Calu3 (cell line): ENCODE measurements at regions not wholly inside any gene's neighbourhood (a gene's known extent, or its start where the extent isn't known, plus 50 kb on each side); places are given as distances from the start of the nearest gene placed in this dataset.

Experiments
- BruUV-seq: library from RNA; stranded (reverse); fragments of 400-500 nt; replicated peaks from 2 replicates; lab custom pipeline; 2021; lab: Mats Ljungman, UMichigan
- CTCF ChIA-PET: fragments of 300-600 bp; sonication (Branson Sonifier 250); formaldehyde crosslinking; loops from one replicate; lab custom pipeline; 2022; ENCODE audit warnings: antibody characterized with exemption; lab: Charles Lee
- DNase-seq: peaks from one replicate; pipeline ENCODE4 v3.0.0; 2022
- H3K27ac Mint-ChIP-seq: one replicate; pipeline ENCODE4 v1.8.0; 2022; ENCODE audit warnings: mixed read lengths; ENCODE audit not compliant: unreplicated experiment
- H3K27me3 Mint-ChIP-seq: one replicate; pipeline ENCODE4 v1.8.0; 2022; ENCODE audit warnings: mixed read lengths; ENCODE audit not compliant: unreplicated experiment
- H3K36me3 Mint-ChIP-seq: one replicate; pipeline ENCODE4 v1.8.0; 2022; ENCODE audit warnings: mild to moderate bottlenecking, moderate library complexity, mixed read lengths; ENCODE audit not compliant: insufficient read depth, unreplicated experiment
- H3K4me1 Mint-ChIP-seq: one replicate; pipeline ENCODE4 v1.8.0; 2022; ENCODE audit warnings: mild to moderate bottlenecking, low read depth, mixed read lengths; ENCODE audit not compliant: unreplicated experiment
- H3K4me3 Mint-ChIP-seq: one replicate; pipeline ENCODE4 v1.8.0; 2022; ENCODE audit warnings: mild to moderate bottlenecking, low read depth, moderate library complexity, mixed read lengths; ENCODE audit not compliant: unreplicated experiment
- H3K9me3 Mint-ChIP-seq: one replicate; pipeline ENCODE4 v1.8.0; 2022; ENCODE audit warnings: low read depth, mixed read lengths; ENCODE audit not compliant: unreplicated experiment
- intact Hi-C: fragments of 100-400 bp; cut with micrococcal nuclease; formaldehyde crosslinking; loops from one replicate; pipeline ENCODE4 v1.10.0; 2022; ENCODE audit not compliant: unreplicated experiment
- TF ChIP-seq, protein P1 (sequence below): fragments of 200-600 bp; IDR thresholded peaks from one replicate; pipeline ENCODE4 v1.8.0; 2022; ENCODE audit warnings: antibody characterized with exemption; ENCODE audit not compliant: unreplicated experiment

DNA sequence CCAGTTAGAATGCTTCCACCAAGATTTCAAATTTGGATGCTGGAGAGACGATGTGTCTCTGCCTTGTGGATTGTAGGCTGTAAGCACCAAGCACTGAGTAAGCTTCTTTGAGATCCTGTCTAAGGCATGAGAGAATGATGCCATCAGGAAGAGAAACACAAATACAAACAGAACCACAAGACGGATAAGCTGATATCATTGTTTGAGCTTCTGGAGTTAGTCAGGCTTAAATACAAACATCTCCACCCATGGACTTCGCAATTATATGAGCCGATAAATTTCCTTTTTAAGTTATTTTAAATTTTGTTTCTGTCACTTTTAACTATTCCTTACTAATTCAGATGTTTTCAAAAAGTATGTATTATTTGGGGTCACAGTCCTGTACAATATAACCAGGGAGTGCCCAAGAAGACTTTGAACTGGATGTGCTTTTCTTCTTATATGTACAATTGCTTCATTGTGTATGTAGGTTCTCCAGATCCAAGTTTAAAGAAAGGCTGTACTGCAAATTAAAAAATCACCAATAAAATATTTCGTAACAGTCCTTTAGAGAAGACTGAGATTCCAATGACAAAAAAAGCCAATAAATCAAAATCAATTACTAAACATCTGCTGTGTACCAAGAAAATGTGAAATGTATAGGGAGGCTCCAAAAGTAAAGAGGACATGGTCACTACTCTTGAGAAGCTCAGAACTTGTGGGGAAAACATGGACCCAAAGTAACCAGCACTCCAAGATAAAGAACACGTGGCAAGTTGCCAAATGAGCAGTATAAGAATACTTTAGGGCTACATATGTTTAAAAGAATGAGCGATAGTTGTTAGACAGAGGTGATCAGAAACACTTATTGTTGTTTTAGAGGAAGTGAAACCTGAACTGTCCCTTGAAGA is 274.1 kb downstream of the ADAMTS20 start:
- DNase-seq, result peak; percentile 1
- TF ChIP-seq, protein P1, sequence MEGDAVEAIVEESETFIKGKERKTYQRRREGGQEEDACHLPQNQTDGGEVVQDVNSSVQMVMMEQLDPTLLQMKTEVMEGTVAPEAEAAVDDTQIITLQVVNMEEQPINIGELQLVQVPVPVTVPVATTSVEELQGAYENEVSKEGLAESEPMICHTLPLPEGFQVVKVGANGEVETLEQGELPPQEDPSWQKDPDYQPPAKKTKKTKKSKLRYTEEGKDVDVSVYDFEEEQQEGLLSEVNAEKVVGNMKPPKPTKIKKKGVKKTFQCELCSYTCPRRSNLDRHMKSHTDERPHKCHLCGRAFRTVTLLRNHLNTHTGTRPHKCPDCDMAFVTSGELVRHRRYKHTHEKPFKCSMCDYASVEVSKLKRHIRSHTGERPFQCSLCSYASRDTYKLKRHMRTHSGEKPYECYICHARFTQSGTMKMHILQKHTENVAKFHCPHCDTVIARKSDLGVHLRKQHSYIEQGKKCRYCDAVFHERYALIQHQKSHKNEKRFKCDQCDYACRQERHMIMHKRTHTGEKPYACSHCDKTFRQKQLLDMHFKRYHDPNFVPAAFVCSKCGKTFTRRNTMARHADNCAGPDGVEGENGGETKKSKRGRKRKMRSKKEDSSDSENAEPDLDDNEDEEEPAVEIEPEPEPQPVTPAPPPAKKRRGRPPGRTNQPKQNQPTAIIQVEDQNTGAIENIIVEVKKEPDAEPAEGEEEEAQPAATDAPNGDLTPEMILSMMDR, result no peak
- BruUV-seq, result no TSS peak
- Mint-ChIP-seq H3K27ac (no peak overlapping the region), H3K9me3 (no peaks in the 10 kb centered on the region), H3K4me1 (peaks cover 15% of the 10 kb centered on the region), H3K27me3 (no peaks in the 10 kb centered on the region), H3K4me3 (no peak overlapping the region), H3K36me3 (no peaks in the 10 kb centered on the region)
- intact Hi-C loops, result loop anchor here (5.0 kb wide), 1 partner anchor 316 kb away; no protein-coding TSS in a partner anchor
- CTCF ChIA-PET, result interaction anchor here (0.6 to 1.1 kb wide), 3 partner anchors 13 to 534 kb away, joined by 3 to 5 read pairs (median 4); no protein-coding TSS in a partner anchor

- H3K4me3 Mint-ChIP-seq, result no peak overlapping the region
- H3K27ac Mint-ChIP-seq, result no peak overlapping the region
- TF ChIP-seq, protein P1, result no peak
- no peak for DNase-seq
- CTCF ChIA-PET, result no interaction called here
- peaks cover 14% of the 10 kb centered on the region for H3K4me1 Mint-ChIP-seq
- BruUV-seq, result no TSS peak
- intact Hi-C loops, result no loop called here
- no peaks in the 10 kb centered on the region for H3K36me3 Mint-ChIP-seq
- H3K9me3 Mint-ChIP-seq, result no peaks in the 10 kb centered on the region
- H3K27me3 Mint-ChIP-seq, result no peaks in the 10 kb centered on the region
Observed at GRCh38 chr12:43273467-43273866, 278.5 kb downstream of the ADAMTS20 start.

DNA sequence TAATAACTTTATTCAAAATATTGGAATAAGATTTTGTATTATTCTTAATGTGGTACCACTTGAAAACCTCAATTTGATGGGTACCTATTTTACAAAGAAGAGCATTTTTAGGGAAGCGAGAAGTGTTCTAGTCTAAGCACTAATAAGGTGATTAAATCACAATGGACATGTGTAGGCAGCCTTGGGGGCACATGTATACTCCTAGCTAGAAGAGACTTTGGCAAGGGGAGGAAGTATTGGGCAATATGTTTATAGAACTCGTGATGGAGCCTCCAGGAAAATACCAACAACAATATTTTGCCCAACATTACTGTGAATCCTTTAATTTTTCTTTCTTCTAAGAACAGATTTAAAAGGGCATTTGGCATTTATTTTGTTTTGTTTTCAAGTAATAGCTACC is 280.3 kb downstream of the ADAMTS20 start:
- no peaks in the 10 kb centered on the region for H3K36me3 Mint-ChIP-seq
- TF ChIP-seq, protein P1, result no peak
- no TSS peak for BruUV-seq
- H3K9me3 Mint-ChIP-seq, result peaks cover under 1% of the 10 kb centered on the region
- no peak overlapping the region for H3K27ac Mint-ChIP-seq
- DNase-seq, result no peak
- no peaks in the 10 kb centered on the region for H3K4me1 Mint-ChIP-seq
- H3K27me3 Mint-ChIP-seq, result no peaks in the 10 kb centered on the region
- CTCF ChIA-PET, result no interaction called here
- intact Hi-C loops, result no loop called here
- no peak overlapping the region for H3K4me3 Mint-ChIP-seq

DNA sequence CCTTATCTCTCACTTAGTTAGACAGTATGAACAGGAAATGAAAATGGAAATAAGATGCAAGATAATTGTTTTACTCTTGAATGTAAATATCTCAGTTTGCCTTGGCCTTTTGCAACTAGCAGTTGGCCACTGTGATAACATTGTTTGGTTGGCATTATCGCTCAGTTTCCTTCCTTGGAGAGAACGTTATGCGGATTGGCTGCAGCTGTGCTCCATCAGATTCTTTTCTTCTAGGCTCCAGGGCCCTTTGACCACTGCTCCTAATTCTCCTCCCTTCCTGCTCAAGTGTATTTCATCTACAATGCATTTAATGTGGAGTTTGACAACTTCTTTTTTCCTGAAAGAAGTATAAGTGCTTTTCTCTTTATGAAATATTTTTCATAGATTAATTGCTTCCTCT is 284.2 kb downstream of the ADAMTS20 start:
- TF ChIP-seq, protein P1, result no peak
- CTCF ChIA-PET, result no interaction called here
- Mint-ChIP-seq H3K27me3 (no peaks in the 10 kb centered on the region), H3K9me3 (peaks cover 4% of the 10 kb centered on the region), H3K27ac (no peak overlapping the region), H3K4me3 (no peak overlapping the region), H3K36me3 (no peaks in the 10 kb centered on the region), H3K4me1 (no peaks in the 10 kb centered on the region)
- no TSS peak for BruUV-seq
- intact Hi-C loops, result no loop called here
- DNase-seq, result no peak
